ENCODE measurements at regions not wholly inside any gene's neighbourhood (a gene's known extent, or its start where the extent isn't known, plus 50 kb on each side); places are given as distances from the start of the nearest gene placed in this dataset.
"Not testable (repeated sequence)": the region's sequence is repeated elsewhere in the genome, so short reads cannot be mapped to it uniquely, and the experiment has no call there.

GRCh38 chr12:131471946-131472732 lies 238.8 kb upstream of the SFSWAP start:
- DNase-seq (no peak), ATAC-seq (no peak)
- Histone ChIP-seq H3K36me3 (no peaks in the 10 kb centered on the region), H3K4me1 (no peaks in the 10 kb centered on the region), H3K27ac (no peak overlapping the region), H3K9me3 (no peaks in the 10 kb centered on the region), H3K4me3 (no peak overlapping the region), H3K27me3 (peaks cover 4% of the 10 kb centered on the region)
- intact Hi-C loops (cut with DNase I): no loop called here
- TF ChIP-seq CTCF (IDR thresholded peaks at IDR 0.05): no peak

- Histone ChIP-seq H3K27ac (no peak overlapping the region), H3K36me3 (no peaks in the 10 kb centered on the region), H3K4me1 (no peaks in the 10 kb centered on the region), H3K9me3 (no peaks in the 10 kb centered on the region), H3K4me3 (no peak overlapping the region), H3K27me3 (peaks cover 4% of the 10 kb centered on the region)
- TF ChIP-seq CTCF (IDR thresholded peaks at IDR 0.05): no peak
- DNase-seq: no peak
- ATAC-seq: no peak
- intact Hi-C loops (cut with DNase I): no loop called here
Measured at GRCh38 chr12:131473261-131473660, 237.6 kb upstream of the SFSWAP start.

GRCh38 chr12:131473741-131474709 lies 236.9 kb upstream of the SFSWAP start:
- Histone ChIP-seq H3K4me1 (no peaks in the 10 kb centered on the region), H3K27me3 (peaks cover 4% of the 10 kb centered on the region), H3K36me3 (no peaks in the 10 kb centered on the region), H3K4me3 (no peak overlapping the region), H3K9me3 (no peaks in the 10 kb centered on the region), H3K27ac (no peak overlapping the region)
- ATAC-seq (no peak), DNase-seq (no peak)
- no peak for TF ChIP-seq CTCF (IDR thresholded peaks at IDR 0.05)
- intact Hi-C loops (cut with DNase I): no loop called here

GRCh38 chr12:131475012-131475411 lies 235.9 kb upstream of the SFSWAP start:
- peak; percentile 67 for ATAC-seq
- H3K9me3 ChIP-seq; H3K4me3 ChIP-seq; H3K36me3 ChIP-seq; intact Hi-C loops (cut with DNase I); H3K27me3 ChIP-seq; H3K27ac ChIP-seq; H3K4me1 ChIP-seq; DNase-seq: not testable (repeated sequence)

GRCh38 chr12:131477613-131478012 lies 233.3 kb upstream of the SFSWAP start:
- Histone ChIP-seq H3K4me3 (no peak overlapping the region), H3K27ac (no peak overlapping the region), H3K9me3 (no peaks in the 10 kb centered on the region), H3K4me1 (no peaks in the 10 kb centered on the region), H3K27me3 (peaks cover 4% of the 10 kb centered on the region), H3K36me3 (no peaks in the 10 kb centered on the region)
- no peak for DNase-seq
- intact Hi-C loops (cut with DNase I): no loop called here
- ATAC-seq: no peak
- no peak for TF ChIP-seq CTCF (IDR thresholded peaks at IDR 0.05)

- H3K9me3 ChIP-seq: no peaks in the 10 kb centered on the region
- no peak overlapping the region for H3K4me3 ChIP-seq
- no peak for TF ChIP-seq CTCF (IDR thresholded peaks at IDR 0.05)
- no peaks in the 10 kb centered on the region for H3K36me3 ChIP-seq
- no peaks in the 10 kb centered on the region for H3K4me1 ChIP-seq
- ATAC-seq (no peak), DNase-seq (no peak)
- H3K27ac ChIP-seq: no peak overlapping the region
- H3K27me3 ChIP-seq: peaks cover 3% of the 10 kb centered on the region
- intact Hi-C loops (cut with DNase I): no loop called here
Measured at GRCh38 chr12:131478468-131478867, 232.4 kb upstream of the SFSWAP start.
